Liver (tissue), 3 donors: ENCODE measurements at regions not wholly inside any gene's neighbourhood (a gene's known extent, or its start where the extent isn't known, plus 50 kb on each side); places are given as distances from the start of the nearest gene placed in this dataset.

Experiments
- RAD21 ChIP-seq, 2 donors: IDR thresholded peaks; 2 replicates each; pipeline ENCODE4 v1.6.1; 2016; ENCODE audit warnings: antibody characterized with exemption in 2 of 2, mild to moderate bottlenecking in 2 of 2
- TAF1 ChIP-seq: conservative IDR thresholded peaks from 2 replicates; pipeline ENCODE4 v1.6.1; 2016; ENCODE audit warnings: antibody characterized with exemption, mild to moderate bottlenecking
- TF ChIP-seq, protein P1 (sequence below): fragments of 150-350 bp; IDR thresholded peaks from 2 replicates; pipeline ENCODE4 v1.5.1; 2017; ENCODE audit warnings: improper control_type of control experiment, low read depth, low read length; ENCODE audit not compliant: missing input control
- donor health status: healthy.
- donor health status: healthy.

DNA sequence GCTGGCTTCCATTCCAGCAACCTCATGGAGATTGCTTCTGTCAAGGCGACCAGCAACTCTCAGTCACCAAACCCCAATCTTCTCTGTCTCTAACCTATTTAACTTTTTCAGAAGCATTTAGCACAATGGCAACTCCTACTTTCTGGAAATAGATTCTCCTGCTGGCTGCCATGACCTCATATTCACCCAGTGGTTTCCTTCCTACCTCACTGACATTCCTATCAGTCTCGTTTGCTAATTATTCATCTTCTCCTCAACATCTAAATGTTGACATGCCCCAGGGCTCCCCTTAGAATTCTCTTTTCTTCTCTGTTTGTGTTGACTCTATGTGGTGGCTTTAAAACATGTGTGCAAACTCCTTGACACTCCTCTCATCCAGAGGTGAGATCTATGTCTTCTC, 106.7 kb downstream of the OLFM4 start:
- TF ChIP-seq, protein P1, sequence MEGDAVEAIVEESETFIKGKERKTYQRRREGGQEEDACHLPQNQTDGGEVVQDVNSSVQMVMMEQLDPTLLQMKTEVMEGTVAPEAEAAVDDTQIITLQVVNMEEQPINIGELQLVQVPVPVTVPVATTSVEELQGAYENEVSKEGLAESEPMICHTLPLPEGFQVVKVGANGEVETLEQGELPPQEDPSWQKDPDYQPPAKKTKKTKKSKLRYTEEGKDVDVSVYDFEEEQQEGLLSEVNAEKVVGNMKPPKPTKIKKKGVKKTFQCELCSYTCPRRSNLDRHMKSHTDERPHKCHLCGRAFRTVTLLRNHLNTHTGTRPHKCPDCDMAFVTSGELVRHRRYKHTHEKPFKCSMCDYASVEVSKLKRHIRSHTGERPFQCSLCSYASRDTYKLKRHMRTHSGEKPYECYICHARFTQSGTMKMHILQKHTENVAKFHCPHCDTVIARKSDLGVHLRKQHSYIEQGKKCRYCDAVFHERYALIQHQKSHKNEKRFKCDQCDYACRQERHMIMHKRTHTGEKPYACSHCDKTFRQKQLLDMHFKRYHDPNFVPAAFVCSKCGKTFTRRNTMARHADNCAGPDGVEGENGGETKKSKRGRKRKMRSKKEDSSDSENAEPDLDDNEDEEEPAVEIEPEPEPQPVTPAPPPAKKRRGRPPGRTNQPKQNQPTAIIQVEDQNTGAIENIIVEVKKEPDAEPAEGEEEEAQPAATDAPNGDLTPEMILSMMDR: no peak
- TF ChIP-seq TAF1 (no peak), RAD21 (IDR thresholded peaks at IDR 0.05) (no peak)
